GM21367 (cell line): ENCODE measurements at regions not wholly inside any gene's neighbourhood (a gene's known extent, or its start where the extent isn't known, plus 50 kb on each side); places are given as distances from the start of the nearest gene placed in this dataset.
"Not testable (repeated sequence)": the region's sequence is repeated elsewhere in the genome, so short reads cannot be mapped to it uniquely, and the experiment has no call there.

Source experiments
- ATAC-seq: cut with Tn5 transposase; IDR thresholded peaks from one replicate; pipeline ENCODE4 v1.9.1; 2021; ENCODE audit not compliant: unreplicated experiment

DNA sequence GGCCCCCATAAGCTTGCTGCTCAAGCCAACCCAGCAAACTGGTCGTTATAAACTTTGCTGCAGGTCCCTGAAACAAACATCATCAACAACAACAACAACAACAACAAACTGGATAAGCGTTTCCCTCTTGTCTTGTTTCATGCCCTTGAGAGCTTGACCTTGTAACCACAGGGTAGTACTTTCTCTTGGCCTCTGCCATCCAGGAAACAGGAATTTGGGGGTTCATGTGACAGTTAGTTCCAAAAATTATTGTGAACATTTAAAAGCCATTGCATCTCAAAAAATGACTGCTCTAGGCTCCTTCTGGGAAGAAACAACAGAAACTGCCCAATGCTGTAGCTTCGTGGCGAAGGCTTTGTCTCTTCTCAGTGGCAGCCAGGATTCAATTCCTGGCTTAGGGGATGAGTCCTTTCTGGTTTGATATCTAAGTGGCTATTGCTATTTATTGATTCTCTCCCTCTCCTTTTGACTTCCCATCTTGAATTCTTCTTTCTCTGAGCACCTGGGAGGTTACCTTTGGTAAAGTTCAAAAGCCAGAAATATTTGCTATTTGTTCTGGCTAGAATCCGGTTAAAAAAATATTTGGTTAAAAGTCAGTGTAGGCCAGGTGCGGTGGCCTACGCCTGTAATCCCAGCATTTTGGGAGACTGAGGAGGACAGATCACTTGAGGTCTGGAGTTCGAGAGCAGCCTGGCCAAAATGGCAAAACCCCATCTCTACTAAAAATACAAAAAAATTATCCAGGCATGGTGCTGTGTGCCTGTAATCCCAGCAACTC, 52.0 kb upstream of the CPM start:
- ATAC-seq, result no peak

DNA sequence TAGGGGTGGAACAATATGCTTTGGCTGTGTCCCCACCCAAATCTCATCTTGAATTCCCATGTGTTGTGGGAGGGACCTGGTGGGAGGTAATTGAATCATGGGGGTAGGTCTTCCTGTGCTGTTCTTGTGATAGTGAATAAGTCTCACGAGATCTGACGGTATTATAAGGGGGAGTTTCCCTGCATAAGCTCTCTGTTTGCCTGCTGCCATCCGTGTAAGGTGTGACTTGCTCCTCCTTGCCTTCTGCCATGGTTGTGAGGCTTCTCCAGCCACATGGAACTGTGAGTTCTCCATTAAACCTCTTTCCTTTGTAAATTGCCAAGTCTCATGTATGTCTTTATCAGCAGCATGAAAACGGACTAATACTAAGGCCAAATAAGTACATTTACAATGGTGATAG, 64.6 kb upstream of the CPM start:
- not testable (repeated sequence) for ATAC-seq

DNA sequence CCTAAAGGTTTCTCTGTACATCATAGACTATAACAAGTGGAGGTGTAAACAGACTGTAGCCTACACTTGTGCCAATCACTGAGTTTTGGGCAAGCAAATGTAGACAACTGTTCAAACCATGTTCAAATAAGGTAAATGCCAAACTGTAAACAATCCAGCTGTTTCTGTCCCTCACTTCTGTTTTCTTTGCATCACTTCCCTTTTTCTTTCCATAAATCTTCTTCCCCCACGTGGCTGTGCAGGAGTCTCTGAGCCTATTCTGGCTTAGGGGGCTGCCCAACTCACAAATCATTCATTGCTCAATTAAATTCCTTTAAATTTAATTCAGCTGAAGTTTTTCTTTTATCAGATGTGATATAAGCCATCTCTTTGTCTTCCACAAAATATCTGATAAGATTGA, 65.1 kb upstream of the CPM start:
- ATAC-seq, result no peak

DNA sequence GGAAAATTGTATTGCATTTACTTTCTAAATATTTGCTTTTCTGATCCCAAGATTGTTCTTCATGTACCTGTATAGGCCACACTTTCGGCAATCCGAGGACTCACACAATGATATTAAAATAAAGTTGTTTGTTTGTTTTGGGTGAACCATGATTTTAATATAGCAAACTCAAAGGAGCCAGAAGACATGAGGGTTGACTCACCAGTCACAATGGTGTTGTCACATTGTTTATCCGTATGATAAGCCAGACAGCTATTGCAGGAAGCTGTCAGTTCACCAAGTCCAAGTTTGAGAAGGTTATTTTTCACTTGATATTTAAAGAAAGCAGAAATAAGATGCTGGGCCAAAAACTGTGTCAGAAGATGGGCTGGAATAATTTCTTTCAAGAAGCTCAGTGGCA, 67.1 kb upstream of the CPM start:
- ATAC-seq, result no peak

DNA sequence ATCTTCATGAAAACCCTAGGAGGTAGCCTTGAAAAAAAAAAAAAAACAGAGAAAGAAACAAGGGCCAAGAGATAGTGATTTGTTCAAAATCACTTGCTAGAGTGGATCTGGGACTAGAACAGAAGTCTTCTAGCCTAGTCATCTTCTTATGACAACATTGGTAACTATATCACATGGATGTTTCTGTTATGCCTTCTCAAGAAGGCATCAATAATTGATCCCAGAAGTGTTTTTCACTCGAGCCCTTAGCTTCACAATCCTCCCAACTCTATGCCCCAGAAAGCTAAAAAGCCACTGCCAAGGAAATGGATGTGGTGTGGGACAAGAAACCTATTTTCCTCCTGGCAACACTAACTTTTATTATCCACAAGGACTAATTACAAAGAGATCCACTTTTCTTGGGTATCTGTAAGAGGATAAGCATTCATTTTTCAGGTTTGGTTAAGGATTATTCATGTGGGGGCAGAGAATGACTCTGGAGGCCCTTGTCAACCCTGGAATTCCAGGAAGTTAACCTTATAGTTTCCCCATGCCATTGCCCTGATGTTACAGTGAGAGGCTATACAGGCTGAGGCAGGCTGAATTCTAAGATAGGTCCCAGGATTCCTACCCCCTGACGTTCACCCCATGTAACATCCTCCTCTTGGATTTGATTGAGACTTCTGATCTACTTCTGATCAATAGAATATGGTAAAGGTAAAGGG, 67.7 kb upstream of the CPM start:
- ATAC-seq, result no peak

DNA sequence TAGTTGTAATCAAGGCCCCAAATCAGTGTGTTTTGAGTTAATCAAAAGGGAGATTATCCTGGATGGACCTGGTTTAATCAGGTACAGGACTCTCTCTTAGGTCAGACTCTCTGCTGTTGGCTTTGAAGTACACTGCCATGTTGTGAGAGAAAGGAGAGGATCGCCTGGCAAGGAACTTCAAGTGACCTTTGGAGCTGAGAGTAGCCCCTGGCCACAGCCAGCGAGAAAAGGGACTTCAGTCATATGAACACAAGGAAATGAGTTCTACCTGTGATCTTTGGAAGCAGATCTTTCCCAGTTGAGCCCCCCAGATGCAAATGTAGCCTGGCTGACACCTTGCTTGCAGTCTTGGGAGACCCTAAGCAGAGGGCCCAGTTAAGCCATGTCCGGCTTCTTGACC, 68.3 kb upstream of the CPM start:
- ATAC-seq, result no peak

DNA sequence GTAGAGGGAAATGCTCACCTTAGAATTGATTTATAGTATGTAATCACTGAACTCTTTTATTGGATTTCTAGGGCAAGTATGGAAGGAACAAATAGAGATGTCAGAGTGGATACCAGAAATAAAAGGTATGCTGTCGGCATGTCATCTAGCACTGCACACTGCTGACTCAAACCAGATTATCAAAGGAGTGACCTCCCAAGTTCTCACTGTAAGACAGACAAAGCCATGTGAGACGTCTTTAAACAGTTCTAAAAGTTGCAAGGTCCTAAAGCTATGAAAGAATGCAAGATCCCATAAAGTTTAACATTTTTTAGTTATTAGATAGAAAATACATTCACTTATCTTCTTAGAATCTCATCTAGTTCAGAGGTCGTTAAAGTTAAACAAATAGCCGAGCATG, 70.0 kb upstream of the CPM start:
- no peak for ATAC-seq

DNA sequence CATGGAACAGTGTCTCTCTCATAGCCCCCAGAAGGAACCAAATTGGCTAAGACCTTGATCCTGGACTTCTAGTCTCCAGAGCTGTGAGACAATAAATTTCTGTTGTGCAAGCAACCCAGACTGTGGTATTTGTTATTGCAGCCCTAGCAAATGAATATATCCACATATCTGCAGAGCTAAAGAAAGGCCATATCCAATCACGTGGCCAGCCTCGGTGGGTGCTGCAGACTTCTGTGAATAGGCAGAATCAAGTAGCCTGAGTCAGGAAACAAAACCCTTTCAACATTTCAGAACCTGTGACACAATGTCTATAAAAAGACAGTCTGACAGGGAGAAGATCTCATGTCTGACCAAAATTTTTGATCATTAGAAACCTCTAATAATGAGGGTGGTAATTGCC, 71.0 kb upstream of the CPM start:
- ATAC-seq, result no peak

DNA sequence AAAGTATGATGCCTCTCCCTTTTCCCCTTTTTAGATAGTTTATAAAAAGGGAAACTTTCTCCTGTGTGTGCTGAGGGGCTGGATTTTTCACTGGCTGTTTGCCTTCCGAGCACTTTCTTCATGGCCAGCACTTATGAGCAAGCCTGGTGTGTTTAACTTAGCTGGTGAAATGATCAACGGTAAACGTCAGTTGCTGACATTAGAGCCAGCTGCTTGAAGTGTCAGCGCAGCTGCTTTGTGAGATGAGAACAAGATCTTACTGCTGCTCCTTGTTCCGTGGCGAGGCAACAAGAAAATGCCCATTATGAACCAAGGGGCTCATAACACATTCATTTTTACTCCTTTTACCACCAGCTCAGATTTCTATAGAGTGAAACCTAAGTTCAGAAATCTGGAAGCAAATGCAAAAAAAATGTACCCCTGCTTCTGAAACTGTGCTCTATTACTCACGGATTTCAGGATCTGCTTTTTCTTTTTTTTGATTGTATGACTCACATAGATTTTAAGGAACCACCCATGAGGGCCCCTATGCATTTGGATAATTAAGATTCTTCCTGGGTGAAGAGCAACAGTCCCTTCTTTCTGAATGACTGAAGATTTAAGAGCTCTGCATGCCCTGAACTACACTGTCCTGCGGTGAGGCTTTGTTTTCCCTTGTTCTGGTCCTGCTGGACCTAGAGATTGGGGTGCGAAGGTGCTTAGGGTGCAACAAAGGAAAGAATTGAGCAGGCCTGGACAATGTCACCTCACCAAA, 74.3 kb upstream of the CPM start:
- no peak for ATAC-seq

DNA sequence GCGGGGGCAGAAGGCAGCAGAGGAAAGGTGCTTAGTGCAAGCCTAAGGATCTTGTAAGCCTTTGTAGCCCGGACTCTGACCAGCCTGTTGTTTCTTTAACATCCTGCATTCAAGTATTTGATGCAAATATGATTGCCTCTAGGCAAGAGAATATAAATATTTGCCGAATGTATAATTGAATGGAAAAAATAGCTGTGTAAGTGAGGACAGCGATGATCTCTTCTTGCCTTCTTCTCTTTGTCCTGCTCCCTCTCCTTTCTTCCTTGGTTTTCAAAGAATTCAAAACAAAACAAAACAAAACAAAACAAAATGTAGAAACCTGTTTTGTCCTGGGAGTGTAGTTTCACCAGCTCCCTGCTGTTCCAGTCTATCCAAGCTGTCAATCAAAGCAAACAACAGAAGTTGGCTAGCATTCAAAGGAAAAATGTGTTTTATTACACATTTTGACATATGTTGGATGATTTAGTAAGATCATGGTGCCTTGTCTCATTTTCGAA, 74.9 kb upstream of the CPM start:
- ATAC-seq, result no peak

DNA sequence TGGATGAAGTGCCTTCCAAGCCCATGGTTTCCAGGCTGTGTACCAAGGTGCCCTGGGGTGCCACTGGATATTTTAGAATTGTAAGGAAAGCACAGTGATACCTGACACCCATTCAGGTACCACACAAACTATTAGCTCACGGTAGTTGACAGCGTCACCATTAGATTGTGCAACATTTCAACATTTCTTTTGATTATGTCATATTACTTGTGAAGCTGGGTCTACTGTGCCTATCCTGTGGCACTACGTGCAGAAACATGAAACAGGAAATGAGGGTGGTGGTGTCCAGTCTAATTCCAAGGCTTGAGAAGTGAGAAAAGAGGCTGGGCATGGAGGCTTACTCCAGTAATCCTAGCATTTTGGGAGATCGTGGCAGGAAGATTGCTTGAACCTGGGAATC, 75.5 kb upstream of the CPM start:
- no peak for ATAC-seq

DNA sequence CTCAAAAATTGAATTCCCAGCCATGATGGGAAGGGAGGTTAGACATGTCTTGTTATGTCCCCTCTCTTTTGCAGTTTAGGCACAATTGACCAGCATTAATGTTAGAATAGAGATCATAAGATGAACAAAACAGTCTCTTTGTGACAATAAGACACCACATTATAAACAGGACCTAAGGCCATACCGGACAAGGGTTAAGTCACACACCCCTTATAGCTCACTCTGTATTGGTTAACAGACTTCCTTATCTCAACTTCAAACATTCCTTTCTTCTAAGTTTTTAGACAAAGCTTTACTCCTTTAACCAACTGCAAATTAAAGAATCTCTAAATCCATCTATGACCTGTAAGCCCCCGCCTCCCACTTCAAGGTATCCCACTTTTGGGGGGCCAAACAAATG, 81.1 kb upstream of the CPM start:
- ATAC-seq, result no peak

DNA sequence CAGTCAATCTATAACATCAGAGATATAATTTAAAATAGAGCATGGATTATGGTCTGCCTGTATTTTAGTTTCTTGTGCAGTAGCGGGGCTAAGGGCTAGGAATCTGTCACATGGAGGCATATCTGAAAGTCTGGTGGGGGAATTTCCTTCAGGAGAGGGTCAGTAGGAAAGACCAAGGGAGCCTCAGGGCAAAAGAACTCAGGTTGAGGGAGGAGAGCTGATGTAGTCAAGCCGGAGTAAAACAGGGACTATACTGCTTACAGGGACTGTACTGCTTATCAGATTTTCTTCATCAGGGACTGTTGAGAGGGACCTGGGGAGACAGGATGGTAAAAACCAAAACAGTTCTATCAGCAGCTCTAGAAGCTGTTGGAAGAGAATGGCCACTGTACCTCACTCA, 82.0 kb upstream of the CPM start:
- ATAC-seq, result no peak

DNA sequence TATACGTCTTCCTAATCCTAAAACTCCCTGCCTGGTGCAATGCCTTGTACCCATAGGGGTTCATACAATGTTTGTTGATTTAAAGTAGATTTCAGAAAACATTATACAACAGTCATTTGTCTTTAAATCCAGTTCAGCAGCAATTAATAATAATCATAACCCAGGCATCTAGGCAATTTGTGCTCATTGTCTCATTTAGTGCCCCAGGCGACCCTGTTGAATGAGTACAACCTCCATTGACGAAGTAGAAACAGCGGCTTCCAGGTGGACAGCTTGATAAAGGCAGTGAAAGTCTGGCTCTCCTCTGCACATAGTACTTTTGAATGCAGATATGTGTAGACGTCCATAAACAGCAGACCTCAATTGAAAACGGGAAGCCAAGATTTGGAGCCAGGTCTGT, 82.9 kb upstream of the CPM start:
- no peak for ATAC-seq

DNA sequence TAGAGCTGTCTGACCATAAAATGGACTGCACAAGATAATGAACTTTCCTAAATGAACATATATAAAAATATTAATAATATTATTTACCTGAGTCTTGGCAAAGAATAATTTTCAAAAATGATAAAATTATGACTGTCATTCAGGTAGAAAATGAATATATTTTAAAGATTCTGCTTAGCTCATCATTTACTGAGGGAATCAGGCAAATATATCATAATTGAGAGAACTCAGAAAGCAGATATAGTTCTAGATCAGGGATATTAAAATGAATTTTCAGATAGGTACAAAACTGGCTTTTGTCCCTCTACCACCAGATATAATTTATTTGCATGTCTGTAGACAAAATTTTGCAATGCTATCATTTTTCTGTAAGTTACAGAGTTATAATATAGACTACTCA, 86.1 kb upstream of the CPM start:
- ATAC-seq, result no peak

DNA sequence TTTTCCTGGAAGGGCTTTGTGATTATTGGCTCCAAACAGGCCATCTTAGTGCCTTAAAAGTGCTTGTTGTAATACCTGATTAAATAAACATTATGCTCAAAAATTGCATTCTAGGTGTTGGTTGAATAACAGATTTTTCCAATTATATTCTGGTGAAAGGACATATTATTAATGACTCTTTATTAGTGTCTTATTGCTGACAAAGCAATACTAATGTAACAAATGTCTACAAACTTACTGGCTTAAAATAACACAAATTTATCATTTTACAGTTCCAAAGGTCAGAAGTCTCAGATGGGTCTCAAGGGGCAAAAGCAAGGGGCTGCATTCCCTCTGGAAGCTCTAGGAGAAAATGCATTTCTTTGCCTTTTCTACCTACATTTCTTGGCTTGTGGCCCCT, 86.9 kb upstream of the CPM start:
- ATAC-seq, result no peak

DNA sequence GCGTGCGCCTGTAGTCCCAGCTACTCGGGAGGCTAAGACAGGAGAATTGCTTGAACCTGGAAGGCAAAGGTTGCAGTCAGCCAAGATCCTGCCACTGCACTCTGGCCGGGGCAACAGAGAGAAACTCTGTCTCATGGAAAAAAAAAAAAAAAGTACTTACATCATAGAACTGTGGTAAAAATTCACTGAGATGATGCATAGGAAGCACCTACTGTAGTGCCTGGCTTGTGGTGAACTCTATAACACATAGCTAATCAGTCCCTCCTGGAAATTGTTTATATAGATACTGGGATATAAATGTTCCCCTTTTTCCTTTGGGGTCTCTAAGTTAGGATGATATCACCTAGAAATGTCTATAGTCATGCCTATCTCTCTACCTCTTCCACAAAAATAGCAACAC, 89.7 kb upstream of the CPM start:
- no peak for ATAC-seq

DNA sequence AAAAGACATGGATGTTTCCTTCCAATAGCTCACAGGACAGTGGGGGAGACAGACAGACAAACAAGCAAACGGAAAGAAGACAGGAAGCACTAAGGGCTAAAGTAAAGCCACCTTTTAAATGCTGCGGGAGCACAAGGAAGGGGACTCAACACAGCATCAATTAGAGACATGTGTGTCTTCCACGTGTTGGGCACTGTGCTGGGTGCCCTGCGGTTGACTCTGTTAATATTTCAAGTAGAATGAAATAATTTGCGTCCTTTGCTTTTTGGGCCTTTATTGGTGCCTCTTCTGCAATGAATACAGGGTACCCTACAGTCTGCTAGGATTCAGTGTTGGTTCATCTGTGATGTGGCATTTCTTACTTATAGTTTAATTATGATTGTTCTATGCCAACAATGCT, 90.9 kb upstream of the CPM start:
- ATAC-seq, result no peak

DNA sequence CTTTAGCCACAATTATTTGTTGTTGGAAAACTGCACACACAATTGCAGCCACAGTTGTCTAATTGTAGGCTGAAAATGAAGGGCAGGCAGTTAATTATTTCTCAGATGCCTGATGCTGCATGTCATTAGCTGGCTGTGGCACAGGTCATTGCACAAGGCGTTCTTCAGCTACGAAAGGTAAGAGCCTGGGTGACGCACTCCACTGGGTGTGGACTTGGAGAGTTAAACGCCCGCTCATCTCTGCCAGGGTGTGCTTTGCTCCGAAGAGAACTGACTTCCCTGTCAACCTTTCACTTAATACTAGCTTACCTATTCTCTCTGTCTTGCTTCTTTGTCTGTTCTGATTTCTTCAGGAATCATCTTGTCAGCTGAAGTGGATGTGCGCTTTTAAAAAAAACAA, 91.4 kb upstream of the CPM start:
- no peak for ATAC-seq

DNA sequence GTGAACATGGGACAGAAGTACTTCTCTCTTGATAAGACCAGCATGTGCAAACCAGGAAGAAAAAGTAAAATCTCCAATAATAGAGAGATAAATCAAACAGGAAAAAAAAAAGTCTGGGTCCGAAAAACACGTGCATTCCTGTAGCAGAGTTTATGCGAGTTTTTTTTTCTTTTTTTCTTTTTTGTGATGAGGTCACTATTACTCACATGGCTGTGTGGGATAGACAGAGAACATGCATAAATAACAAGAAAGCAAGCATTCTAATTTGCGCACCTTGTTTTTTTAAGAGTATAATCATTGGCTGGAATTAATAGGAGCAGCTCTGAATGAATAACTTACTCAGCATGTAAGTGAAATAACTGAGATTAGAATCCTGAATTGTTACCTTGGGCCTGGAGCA, 91.9 kb upstream of the CPM start:
- no peak for ATAC-seq

DNA sequence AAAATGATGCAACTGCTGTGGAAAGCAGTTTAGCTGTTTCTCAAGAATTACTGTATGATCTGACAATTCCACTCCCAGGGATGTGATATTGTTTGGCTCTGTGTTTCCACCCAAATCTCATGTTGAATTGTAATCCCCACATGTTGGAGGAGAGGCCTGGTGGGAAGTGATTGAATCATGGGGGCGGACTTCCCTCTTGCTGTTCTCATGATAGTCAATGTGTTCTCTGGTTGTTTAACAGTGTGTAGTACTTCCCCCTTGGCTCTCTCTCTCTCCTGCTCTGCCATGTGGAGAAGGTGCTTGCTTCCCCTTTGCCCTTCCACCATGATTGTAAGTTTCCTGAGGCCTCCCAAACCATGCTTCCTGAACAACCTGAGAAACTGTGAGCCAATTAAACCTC, 93.4 kb upstream of the CPM start:
- ATAC-seq, result no peak

DNA sequence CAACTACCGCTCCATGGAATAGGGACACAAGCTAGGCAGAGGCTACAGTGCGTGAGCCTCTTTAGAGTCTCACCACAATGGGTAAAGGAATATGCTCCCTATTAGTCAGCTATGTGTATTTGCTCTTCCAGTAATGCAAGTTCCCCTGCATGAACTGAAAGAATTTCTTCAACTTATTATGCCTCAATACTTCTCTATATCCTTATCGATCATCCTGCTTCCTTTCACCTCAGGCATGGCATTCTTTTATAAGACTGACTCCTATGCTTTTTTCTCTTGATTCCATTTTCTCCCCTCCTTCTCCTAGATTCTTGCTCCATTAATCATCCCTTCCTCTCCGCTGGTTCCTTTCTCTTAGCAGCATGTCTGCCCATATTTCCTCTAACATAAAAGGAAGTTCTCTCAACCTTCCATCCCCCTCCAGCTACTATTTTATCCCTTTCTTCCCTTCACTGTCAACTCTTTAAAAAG, 94.5 kb upstream of the CPM start:
- ATAC-seq, result no peak
